MM.1S (cell line): ENCODE measurements at regions not wholly inside any gene's neighbourhood (a gene's known extent, or its start where the extent isn't known, plus 50 kb on each side); places are given as distances from the start of the nearest gene placed in this dataset.

ENCODE experiments used
- DNase-seq: peaks from one replicate; pipeline ENCODE4 v3.0.0-alpha.2; 2015
- H2AFZ ChIP-seq: fragments of 300-600 bp; sonication (generic); 2 replicates; pipeline ENCODE4 v1.6.0; 2016; ENCODE audit warnings: antibody characterized with exemption, low read length
- H3F3A ChIP-seq: fragments of 300-600 bp; sonication (generic); 2 replicates; pipeline ENCODE4 v1.6.1; 2016; ENCODE audit warnings: mild to moderate bottlenecking, antibody characterized with exemption, low read length, moderate library complexity, mixed read lengths; ENCODE audit not compliant: insufficient read depth
- H3K27ac ChIP-seq: fragments of 300-600 bp; sonication (generic); 2 replicates; pipeline ENCODE4 v1.5.1; 2016; ENCODE audit warnings: mild to moderate bottlenecking, low read length
- H3K27me3 ChIP-seq: fragments of 300-600 bp; sonication (generic); replicated peaks from 2 replicates; pipeline ENCODE4 v1.6.0; 2016; ENCODE audit warnings: low read length; ENCODE audit not compliant: insufficient read depth
- H3K36me3 ChIP-seq: fragments of 300-600 bp; sonication (generic); replicated peaks from 2 replicates; pipeline ENCODE4 v1.6.1; 2016; ENCODE audit warnings: mild to moderate bottlenecking, low read length, mixed read lengths; ENCODE audit not compliant: insufficient read depth
- H3K4me1 ChIP-seq: fragments of 300-600 bp; sonication (generic); 2 replicates; pipeline ENCODE4 v1.6.1; 2016; ENCODE audit warnings: low read length, mixed read lengths
- H3K4me2 ChIP-seq: fragments of 300-600 bp; sonication (generic); 2 replicates; pipeline ENCODE4 v1.6.0; 2016; ENCODE audit warnings: low read depth, low read length
- H3K4me3 ChIP-seq: fragments of 300-600 bp; sonication (generic); 2 replicates; pipeline ENCODE4 v1.5.1; 2016; ENCODE audit warnings: low read length, mixed read lengths
- H3K79me2 ChIP-seq: fragments of 300-600 bp; sonication (generic); 2 replicates; pipeline ENCODE4 v1.6.1; 2016; ENCODE audit warnings: mixed run types, low read length, mixed read lengths
- H3K9ac ChIP-seq: fragments of 300-600 bp; sonication (generic); 2 replicates; pipeline ENCODE4 v1.6.1; 2016; ENCODE audit warnings: low read length, mixed read lengths
- H3K9me2 ChIP-seq: fragments of 300-600 bp; sonication (generic); replicated peaks from 2 replicates; pipeline ENCODE4 v1.6.1; 2016; ENCODE audit warnings: mild to moderate bottlenecking, low read length, mixed read lengths; ENCODE audit not compliant: insufficient read depth
- H3K9me3 ChIP-seq: fragments of 300-600 bp; sonication (generic); replicated peaks from 2 replicates; pipeline ENCODE4 v1.6.1; 2016; ENCODE audit warnings: mild to moderate bottlenecking, low read length, mixed read lengths; ENCODE audit not compliant: insufficient read depth
- H4K20me1 ChIP-seq: fragments of 300-600 bp; sonication (generic); 2 replicates; pipeline ENCODE4 v1.6.1; 2016; ENCODE audit warnings: mild to moderate bottlenecking, low read length, moderate library complexity, mixed read lengths; ENCODE audit not compliant: insufficient read depth
- EZH2 ChIP-seq: fragments of 300-600 bp; sonication (generic); optimal IDR thresholded peaks from 2 replicates; pipeline ENCODE3; 2017; ENCODE audit warnings: low read depth, mild to moderate bottlenecking, antibody characterized with exemption, low read length, mixed read lengths
- EZH2phosphoT487 ChIP-seq: fragments of 300-600 bp; sonication (generic); IDR thresholded peaks from 2 replicates; pipeline ENCODE4 v1.6.1; 2018; ENCODE audit warnings: antibody characterized with exemption, low read length
- TF ChIP-seq, protein P1 (sequence below): fragments of 300-600 bp; sonication (generic); IDR thresholded peaks from 2 replicates; pipeline ENCODE4 v1.5.1; 2016; ENCODE audit warnings: antibody characterized with exemption, low read length, mixed read lengths

DNA sequence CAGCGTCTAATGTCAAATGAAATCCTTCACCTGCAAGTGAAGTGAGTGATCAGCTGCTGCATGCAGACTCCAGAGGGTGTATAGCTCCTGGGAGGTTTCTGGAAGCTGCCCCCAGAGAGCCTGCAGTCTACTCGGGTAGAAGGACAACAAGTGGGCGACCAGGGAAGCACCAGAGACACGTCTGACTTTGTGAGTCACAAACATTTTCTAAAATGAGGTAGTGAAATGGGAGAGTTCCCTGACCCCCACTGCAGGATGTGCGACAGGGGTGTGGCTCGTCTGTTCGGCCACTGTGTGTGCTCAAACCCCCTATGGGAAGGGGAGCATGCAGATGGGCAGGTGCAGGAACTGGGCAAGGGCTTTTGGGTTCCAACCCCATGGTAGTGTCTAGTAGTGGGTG is 177.1 kb upstream of the PRKCQ start:
- Histone ChIP-seq H3K9ac (no peak overlapping the region), H3K27ac (no peak overlapping the region), H3K4me1 (no peaks in the 10 kb centered on the region), H3F3A (no peaks in the 10 kb centered on the region), H3K79me2 (no peaks in the 10 kb centered on the region), H3K9me2 (no peaks in the 10 kb centered on the region), H4K20me1 (no peaks in the 10 kb centered on the region), H3K36me3 (no peaks in the 10 kb centered on the region), H3K9me3 (no peaks in the 10 kb centered on the region), H3K4me2 (no peak overlapping the region), H3K4me3 (no peak overlapping the region), H3K27me3 (no peaks in the 10 kb centered on the region), H2AFZ (no peak overlapping the region)
- TF ChIP-seq EZH2: no peak
- TF ChIP-seq, protein P1, sequence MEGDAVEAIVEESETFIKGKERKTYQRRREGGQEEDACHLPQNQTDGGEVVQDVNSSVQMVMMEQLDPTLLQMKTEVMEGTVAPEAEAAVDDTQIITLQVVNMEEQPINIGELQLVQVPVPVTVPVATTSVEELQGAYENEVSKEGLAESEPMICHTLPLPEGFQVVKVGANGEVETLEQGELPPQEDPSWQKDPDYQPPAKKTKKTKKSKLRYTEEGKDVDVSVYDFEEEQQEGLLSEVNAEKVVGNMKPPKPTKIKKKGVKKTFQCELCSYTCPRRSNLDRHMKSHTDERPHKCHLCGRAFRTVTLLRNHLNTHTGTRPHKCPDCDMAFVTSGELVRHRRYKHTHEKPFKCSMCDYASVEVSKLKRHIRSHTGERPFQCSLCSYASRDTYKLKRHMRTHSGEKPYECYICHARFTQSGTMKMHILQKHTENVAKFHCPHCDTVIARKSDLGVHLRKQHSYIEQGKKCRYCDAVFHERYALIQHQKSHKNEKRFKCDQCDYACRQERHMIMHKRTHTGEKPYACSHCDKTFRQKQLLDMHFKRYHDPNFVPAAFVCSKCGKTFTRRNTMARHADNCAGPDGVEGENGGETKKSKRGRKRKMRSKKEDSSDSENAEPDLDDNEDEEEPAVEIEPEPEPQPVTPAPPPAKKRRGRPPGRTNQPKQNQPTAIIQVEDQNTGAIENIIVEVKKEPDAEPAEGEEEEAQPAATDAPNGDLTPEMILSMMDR: no peak
- no peak for TF ChIP-seq EZH2phosphoT487
- DNase-seq: no peak

DNA sequence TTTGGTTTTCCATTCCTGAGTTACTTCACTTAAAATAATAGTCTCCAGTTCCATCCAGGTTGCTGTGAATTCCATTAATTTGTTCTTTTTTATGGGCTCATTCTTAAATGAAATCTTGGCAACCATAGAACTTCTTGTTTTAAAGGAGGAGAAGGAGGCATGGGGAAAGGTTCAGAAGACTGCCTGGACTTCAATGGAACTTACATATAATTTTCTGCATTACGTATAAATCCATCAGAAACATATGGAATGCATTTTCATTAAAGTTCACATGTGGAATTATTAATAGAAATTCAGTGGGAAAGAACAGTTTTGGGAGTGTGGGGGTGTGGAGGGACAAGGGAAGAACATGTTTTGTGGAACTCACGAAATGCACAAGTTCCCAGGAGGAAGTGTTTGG is 176.6 kb upstream of the PRKCQ start:
- no peaks in the 10 kb centered on the region for H3K9me3 ChIP-seq
- H3K9me2 ChIP-seq: no peaks in the 10 kb centered on the region
- H2AFZ ChIP-seq: no peak overlapping the region
- no peak overlapping the region for H3K4me2 ChIP-seq
- no peaks in the 10 kb centered on the region for H4K20me1 ChIP-seq
- no peaks in the 10 kb centered on the region for H3K4me1 ChIP-seq
- no peaks in the 10 kb centered on the region for H3K27me3 ChIP-seq
- H3K36me3 ChIP-seq: no peaks in the 10 kb centered on the region
- DNase-seq: no peak
- no peaks in the 10 kb centered on the region for H3F3A ChIP-seq
- no peak overlapping the region for H3K9ac ChIP-seq
- no peak for TF ChIP-seq EZH2phosphoT487
- no peak for TF ChIP-seq EZH2
- TF ChIP-seq, protein P1: no peak
- no peaks in the 10 kb centered on the region for H3K79me2 ChIP-seq
- no peak overlapping the region for H3K4me3 ChIP-seq
- no peak overlapping the region for H3K27ac ChIP-seq

DNA sequence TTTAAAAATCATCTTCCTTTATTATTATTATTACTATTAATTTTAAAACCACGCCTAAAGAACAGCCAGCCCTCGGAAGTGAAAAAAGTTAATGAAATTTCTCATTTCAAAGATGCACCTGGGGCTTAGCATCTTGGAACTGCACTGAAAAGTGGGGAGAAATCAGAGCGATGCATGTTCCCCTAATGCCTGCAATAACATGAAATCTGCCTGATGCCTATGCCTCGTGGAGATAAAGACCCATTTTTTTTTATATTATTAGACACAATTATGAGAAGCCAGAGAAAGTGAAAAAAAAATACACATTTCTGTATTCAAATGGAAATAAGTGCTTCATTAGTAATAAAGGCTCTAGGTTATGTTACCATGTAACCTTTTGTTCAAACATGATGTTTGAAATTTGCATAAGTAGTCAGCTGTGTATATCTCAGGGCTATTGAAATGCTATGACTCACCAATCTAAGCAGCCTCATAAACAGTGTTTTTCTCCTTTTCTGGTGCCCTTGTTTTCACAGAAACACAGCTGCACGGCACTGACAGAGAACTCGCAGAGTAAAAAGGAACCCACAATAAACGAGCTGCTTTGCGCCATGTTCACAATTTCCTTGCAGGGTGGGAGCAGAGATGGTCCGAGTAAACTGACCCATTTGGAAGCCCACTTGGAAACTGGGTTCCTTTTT is 175.8 kb upstream of the PRKCQ start:
- no peak overlapping the region for H3K4me3 ChIP-seq
- H3K9me3 ChIP-seq: no peaks in the 10 kb centered on the region
- H2AFZ ChIP-seq: no peak overlapping the region
- no peaks in the 10 kb centered on the region for H3K36me3 ChIP-seq
- H3K4me2 ChIP-seq: no peak overlapping the region
- no peaks in the 10 kb centered on the region for H3F3A ChIP-seq
- no peak overlapping the region for H3K9ac ChIP-seq
- H3K9me2 ChIP-seq: no peaks in the 10 kb centered on the region
- H3K4me1 ChIP-seq: no peaks in the 10 kb centered on the region
- no peak for TF ChIP-seq EZH2phosphoT487
- TF ChIP-seq EZH2: no peak
- TF ChIP-seq, protein P1: no peak
- no peaks in the 10 kb centered on the region for H4K20me1 ChIP-seq
- no peaks in the 10 kb centered on the region for H3K27me3 ChIP-seq
- DNase-seq: no peak
- H3K79me2 ChIP-seq: no peaks in the 10 kb centered on the region
- H3K27ac ChIP-seq: no peak overlapping the region
